GM18868 (cell line): ENCODE measurements at regions not wholly inside any gene's neighbourhood (a gene's known extent, or its start where the extent isn't known, plus 50 kb on each side); places are given as distances from the start of the nearest gene placed in this dataset.

Experiments used
- ATAC-seq: cut with Tn5 transposase; IDR thresholded peaks from one replicate; pipeline ENCODE4 v1.9.1; 2021; ENCODE audit warnings: mild to moderate bottlenecking, moderate library complexity; ENCODE audit not compliant: unreplicated experiment

DNA sequence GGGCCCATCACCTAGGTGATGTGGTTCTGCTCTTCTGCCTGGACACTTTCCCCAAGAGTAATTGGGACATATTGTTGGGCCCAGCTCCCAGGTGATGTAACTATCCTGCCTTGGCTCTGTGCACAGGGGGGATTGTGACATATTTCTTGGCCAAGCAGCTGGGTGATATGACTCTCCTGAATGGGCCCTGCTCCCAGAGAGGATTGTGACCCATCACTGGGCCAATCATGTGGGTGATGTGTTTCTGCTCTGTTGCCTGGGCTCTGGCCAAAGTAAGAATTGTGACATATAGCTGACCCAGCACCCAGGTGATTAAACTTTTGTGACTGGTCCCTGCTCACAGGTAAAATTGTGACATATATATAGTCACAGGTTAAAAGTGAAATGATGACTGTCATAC lies 1904.9 kb downstream of the TP53TG3F start:
- no peak for ATAC-seq

DNA sequence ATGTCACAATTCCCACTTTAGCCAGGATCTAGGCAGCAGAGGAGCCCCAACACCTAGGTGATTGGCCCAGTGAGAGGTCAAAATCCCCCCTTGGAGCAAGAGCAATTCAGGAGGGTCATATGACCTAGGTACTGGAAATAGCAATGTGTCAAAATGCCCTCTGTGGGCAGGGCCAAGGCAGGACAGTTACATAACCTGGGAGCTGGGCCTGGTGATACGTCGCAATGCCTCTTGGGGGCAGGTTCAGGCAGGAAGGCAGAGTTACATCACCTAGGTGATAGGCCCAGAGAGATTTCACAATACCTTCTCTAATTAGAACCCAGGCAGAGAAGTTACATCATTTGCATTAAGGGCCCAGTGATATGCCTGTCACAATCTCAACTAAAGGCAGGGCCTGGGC lies 1906.3 kb downstream of the TP53TG3F start:
- ATAC-seq, result no peak

DNA sequence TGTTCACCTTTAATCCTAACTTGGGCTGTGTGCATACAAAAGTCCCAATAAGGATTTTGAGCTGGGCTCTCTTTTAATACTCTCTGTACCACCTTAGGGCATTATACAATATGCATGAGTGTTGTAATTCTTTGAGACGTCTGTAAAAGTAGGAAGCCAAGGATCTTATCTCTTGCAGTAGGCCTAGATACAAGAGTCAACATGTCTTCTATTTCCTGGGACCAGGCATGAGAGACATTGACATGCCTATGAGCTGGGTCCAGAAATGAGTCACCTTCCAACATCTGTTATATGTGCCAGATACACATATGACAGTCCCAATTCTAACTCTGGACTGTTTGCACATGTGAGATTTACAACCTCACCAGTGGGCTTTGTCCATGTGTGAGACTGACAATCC lies 1911.2 kb downstream of the TP53TG3F start:
- no peak for ATAC-seq

DNA sequence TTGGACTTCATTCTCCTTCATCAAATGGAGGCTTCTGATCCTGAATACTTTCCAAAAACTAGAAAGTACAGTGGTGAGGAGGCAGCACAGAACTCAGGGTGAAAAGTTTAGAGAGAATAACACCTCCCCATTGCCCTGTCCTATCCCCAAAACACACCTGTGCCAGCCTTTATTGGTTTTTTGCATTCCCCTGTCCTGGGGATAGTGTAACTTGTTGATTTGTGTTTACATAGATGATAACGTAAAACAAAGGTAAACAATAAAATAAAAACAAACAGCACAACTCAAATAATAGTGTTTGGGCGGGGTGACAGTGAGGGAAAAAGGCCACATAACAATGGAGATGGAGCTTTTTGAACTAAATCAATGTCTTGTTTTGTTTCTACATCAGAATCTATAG lies 1917.7 kb downstream of the TP53TG3F start:
- no peak for ATAC-seq

DNA sequence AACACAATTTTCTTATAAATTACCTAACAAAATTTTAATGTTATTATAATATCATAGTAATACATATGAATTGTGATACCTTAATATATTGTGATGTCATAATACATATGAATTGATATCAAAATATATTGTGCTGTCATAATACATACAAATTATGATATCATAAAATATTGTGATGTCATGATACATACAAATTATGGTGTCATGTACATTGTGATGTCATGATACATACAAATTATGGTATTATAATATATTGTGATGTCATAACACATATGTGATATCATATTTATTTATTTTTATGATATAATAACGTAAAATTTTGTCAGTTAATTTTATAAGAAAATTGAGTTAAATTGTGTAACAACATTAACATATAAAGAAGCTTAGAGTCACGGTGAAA lies 1927.2 kb downstream of the TP53TG3F start:
- no peak for ATAC-seq

DNA sequence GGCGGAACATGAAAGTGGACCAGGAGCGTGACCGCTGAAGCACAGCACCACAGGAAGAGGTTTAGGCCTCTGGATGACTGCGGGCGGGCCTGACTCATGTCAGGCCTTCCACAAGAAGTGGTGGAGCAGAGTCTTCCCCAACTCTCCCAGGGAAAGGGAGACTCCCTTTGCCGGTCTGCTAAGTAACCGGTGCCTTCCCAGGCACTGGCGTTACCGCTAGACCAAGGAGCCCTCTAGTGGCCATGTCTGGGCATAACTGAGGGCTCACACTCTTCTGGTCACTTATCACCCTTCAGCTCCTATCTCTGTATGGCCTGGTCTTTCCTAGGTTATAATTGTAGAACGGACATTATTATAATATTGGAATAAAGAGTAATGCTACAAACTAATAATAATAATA lies 1931.9 kb downstream of the TP53TG3F start:
- ATAC-seq, result no peak

DNA sequence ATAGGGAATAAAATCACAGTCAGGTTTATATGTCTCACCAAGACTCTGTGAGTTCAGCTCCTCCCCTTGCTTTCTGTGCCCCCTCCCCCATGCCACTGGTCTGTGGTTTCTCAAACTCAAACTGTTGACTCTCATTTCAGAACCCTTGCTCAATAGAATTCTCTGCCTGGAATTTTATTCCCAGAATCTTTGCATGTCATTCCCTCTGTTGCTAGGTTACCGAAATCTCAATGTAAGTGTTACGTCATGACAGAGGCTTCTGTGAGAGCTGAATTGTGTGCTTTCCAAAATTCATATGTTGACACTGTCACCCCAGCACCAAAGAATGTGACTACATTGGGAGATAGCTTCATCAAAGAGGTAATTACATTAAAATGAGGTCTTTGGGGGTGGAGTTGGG lies 1938.8 kb downstream of the TP53TG3F start:
- no peak for ATAC-seq

DNA sequence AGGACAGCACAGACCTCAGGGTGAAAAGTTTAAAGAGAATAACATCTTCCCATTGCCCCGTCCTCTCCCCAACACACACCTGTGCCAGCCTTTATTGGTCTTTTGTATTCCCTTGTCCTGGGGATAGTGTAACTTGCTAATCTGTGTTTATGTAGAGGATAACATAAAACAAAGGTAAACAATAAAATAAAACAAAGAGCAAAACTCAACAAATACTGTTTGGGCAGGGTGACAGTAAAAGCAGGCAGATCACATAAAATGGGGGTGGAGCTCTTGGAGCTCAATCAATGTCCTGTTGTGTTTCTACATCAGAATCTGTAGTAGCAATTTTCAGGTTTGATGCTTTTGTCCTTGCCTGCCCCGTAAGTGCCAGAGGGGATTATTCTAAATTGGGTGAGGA lies 1939.7 kb downstream of the TP53TG3F start:
- ATAC-seq, result no peak

DNA sequence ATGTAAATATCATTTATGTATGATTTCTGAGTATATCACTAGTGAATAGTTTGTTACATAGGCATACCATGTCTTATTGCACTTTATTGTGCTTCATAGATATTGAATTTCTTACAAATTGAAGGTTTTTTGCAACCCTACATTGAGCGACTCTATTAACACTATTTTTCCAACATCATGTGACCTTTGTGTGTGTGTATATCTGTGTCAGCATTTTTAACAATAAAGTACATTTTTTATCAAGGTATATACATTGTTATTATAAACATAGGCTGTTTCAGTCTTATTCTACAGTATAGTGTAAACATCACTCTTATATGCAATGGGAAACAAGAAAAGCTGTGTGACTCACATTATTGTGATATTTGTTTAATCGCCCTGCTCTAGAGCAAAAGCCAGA lies 1944.9 kb downstream of the TP53TG3F start:
- no peak for ATAC-seq

DNA sequence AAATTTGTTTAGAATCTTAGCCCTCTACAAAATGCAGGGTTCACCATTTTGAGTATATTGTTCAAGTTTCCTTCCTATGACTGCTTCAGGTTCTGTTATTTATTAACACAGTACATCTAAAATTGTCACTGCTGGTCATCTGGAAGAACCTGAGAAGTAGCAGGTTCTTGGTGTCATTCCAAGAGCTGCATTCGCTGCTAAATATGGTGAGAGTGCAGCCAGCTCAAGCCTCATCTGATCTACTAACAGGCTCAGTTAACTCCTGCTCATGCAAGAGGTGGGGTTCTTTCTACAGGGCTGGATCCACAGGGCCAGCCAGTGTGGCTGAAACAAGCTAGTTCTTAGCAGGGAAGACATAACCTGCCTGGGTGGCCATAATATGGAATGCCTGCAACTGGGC lies 1946.1 kb downstream of the TP53TG3F start:
- no peak for ATAC-seq

DNA sequence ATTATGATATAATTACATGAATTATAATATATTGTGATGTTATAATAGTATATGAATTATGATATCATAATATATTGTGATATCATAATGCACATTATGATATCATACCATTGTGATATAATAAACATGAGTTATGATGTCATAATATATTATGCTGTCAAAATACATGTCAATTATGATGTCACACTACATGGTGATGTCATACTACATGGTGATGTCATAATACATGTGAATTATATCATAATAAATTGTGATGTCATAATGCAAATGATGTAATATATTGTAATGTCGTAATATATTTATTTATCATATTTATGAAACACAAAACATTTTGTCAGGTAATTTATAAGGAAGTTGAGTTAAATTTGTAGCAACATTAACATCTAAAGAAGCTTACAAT lies 1950.1 kb downstream of the TP53TG3F start:
- ATAC-seq, result no peak

DNA sequence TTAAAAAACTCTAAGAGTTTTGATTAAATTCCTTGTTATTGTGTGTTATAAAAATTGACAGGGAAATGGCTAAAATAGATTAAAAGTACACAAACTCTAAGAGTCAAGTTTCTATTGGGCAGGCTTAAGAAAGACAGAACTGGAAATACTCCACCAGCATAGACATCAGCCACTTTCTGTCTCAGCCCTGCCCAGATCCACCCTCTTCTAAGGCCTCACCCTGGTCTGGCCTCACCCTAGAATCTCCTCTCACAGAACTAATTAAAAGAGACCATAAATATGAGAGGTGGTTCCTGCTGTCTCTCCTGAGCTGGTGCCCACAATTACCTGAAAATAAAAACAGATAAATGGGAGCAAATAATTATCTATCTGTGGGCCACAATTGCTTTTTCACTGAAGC lies 1951.0 kb downstream of the TP53TG3F start:
- no peak for ATAC-seq

DNA sequence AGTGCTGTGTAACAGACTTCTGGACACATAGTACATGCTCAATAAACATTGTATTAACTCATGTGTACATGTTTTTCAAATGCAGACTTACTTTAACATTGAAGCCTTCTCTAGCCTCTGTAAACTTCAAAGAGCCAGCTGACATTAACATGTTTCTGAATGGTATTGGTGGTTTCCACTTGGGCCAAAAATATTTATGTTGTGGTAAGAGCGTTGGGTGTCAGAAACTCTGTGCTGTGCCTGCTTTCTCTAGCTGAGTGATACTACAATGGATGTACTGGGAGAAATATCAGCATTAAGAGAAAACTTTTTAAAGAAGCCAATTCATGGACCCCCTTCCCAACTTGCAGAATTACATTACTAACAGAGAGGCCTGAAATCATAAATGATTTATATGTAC lies 1951.7 kb downstream of the TP53TG3F start:
- ATAC-seq, result no peak

DNA sequence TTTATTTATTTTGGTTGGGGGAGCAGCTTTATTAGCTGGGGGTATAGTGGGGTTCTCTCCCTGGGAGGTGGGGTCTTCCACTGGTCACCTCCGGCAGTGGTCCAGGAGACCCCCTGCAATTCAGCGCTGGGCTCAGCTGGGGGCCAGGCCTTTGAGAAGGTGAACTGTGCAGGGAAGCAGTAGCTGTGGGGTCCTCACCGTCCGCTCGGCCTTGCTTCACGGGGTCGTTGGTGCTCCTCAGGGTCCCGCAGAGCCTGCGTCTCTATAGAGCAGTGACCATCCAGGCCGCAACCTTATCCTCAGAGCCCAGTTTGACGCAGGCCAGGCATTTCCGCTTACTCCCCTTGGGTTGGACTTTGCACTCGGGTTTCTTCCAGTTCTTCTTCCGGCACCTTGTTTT lies 1954.7 kb downstream of the TP53TG3F start:
- no peak for ATAC-seq

DNA sequence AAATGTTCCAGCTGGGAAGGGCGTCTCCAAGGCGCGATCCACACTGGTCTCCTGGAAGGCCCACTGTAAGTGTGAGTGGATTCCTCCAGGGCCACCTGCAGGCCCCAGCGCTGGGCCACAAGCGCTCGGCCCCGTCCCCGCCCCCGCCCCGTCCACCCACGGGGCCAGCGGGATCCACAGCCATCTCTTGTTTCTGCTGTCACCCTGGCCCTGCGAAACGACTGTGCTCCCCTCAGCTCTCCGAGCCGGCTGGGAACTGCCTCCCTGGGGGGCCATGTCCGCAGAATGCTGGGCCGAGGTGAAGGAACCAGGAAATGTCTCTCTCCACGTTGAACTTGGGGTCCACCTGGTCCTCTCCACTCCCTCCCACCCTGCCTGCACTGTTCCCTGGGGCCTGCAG lies 1955.2 kb downstream of the TP53TG3F start:
- ATAC-seq, result no peak

DNA sequence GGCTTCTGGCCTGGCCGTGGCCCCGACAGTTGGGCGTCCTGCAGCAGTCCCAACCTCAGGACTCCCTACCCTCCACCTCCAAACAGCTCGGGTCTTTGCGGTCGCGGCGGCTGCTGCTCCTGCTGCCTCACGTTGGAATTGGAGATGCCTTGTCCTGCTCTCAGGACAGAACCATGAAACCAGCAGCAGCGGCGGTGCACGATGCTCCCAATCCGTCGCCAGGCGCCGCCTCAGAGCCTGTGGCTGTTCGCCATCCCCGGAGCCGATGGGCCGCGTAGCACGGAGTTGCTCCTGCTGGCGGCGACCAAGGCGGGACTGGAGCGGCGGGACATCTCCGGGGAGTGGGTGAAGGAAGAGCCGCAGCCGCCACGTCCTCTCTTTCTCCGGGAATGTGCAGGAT lies 1965.9 kb downstream of the TP53TG3F start:
- no peak for ATAC-seq

DNA sequence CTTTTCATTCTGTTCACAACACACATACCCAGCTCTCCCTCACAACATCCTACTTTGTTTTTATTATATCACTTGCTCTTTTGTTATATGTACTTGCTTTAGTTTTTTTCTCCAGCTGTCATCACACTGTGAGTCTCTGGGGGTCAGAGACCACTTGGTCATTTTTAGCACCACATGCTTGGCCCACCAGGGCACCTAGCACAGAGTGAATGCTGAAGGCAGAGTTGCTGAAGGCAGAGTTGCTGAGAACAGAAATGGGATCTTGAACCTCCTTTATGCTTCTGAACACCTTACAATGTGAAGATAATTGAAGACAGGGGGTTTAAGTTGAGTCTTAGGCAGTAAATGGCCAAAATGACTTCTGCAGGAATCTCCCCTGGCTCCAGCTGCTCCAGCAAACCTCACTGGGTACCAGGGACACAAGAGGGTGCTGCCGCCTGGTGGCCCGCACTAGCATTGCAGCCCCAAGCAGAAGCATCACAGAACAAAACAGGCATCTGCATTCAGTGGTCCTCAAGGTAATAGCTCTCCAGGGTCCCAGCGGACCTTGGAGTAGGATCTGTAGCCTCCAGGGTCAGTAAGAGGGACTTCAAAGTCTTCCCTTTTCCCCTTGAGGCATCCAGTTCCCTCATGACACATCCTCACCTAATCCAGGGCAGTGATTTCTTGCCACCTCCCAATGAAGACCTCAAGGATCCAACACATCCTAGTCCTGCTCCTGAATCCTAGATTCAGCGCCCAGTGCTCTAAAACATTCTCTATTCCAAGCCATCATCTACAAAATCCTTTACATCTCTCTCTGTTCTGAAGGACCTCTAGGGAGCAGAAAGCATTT lies 1972.6 kb downstream of the TP53TG3F start:
- peak; percentile 60 for ATAC-seq

DNA sequence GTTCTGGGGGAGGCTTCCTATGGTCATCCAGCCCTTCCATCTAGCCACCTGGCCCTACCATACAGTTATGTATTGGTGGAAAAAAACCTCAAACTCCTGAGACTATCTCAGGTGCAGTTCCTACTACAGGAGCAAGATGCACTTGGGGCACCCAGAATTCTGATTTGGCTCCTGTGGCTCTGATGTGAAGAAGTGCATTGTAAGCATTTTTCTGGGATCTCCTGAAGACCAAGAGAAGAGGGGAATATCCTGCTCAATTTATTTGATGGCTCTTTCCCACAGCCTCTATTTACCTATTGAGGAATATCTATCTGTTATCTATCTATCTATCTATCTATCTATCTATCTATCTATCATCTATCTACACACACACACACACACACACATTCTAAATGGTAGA lies 1981.5 kb downstream of the TP53TG3F start:
- ATAC-seq, result no peak

DNA sequence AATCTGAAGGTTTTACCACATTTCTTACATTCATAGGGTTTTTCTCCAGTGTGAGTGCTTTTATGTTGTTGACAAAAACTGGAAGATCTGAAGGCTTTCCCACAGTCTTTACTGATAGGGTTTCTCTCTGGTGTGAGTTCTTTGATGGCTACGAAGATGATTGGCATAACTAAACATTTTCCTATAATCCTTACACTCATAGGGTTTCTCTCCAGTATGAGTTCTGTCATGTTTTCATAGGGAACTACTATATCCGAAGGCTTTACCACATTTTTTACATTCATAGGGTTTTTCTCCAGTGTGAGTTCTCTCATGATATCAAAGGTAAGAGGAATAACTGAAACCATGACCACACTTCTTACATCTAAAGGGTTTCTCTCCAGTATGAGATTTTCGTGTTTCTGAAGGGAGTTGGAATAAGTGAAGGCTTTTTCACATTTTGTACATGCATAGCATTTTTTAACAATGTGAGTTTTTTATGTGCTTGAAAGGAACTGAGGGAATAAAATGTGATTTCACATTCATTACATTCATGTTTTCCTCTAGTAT lies 1987.7 kb downstream of the TP53TG3F start:
- ATAC-seq, result no peak

DNA sequence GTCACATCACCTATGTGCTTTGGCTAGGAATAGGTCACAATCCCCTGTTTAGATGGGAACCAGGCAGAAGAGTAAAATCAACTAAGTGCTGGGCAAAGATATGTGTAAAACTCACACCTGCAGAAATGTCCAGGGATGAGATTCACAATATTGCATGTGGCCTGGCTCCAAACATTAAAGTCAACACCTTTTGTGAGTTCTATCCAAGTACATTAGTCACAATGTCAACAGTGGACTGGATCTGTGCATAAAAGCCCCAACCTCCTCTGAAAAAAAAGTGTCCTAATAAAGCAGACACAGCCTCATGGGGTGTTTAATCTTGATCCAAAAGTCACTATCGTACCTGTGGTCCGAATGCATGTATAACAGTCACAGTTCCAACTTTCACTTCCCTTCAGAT lies 1990.3 kb downstream of the TP53TG3F start:
- no peak for ATAC-seq

DNA sequence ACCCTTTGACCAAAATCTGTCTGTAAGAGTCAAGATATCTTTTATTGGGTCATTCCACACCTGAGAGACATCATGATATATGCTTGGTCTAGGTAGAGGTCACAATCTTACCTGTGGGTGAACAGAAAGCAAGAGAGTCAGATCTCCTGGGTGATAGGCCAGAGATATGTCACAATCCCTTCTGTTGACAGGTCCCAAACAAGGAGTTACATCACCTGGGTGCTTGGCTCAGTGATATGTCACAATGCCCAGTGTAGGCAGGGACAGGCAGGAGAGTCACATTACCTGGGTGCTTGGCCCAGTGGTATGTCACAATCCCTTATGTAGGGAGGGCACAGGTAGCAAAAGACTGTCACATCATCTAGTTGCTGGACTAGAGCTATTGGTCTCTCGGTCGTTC lies 1991.2 kb downstream of the TP53TG3F start:
- ATAC-seq, result no peak

DNA sequence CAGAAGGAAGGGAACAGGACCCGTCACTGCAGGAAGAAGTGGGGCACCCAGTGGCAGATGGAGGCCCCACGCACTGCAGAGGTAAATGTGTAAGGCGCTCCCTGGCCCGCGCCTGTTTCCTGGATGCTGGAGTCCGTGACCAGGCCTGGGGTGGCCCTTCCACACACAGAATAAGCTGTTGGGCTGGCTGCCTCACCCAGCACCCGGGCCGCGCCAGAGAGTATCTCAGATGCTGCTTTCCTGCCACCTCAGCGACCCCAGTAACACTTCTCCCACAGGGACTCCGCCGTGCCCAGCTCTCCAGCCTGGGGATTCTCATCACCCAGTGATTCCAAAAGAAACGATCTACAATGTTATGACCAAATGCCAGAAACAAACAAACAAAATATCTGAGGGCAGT lies 1993.1 kb downstream of the TP53TG3F start:
- no peak for ATAC-seq

DNA sequence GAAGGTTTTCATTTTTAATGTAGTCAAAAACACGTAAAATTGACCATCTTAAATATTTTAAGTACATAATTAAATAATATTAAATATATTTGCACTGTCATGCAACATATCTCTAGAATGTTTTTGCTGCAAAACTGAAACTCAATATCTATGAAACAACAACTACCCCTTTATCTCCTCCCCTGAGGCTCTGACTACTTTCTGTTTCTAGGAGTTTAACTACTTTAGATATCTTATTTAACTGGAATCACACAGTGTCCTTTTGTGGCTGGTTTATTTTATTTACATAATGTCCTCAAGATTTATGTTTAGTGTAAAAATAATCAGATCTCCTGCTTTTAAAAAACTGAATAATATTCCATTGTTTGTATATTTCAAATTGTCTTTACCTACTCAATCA lies 2003.9 kb downstream of the TP53TG3F start:
- ATAC-seq, result no peak
